Caco-2 (cell line): ENCODE measurements at regions not wholly inside any gene's neighbourhood (a gene's known extent, or its start where the extent isn't known, plus 50 kb on each side); places are given as distances from the start of the nearest gene placed in this dataset.

ENCODE experiments used
- BruUV-seq: library from RNA; stranded (reverse); fragments of 400-500 nt; replicated peaks from 2 replicates; lab custom pipeline; 2021; lab: Mats Ljungman, UMichigan
- CTCF ChIA-PET: fragments of 300-600 bp; sonication (Branson Sonifier 250); formaldehyde crosslinking; loops from one replicate; lab custom pipeline; 2022; ENCODE audit warnings: antibody characterized with exemption; lab: Charles Lee
- POLR2A ChIA-PET: fragments of 300-600 bp; sonication (Branson Sonifier 250); formaldehyde crosslinking; loops from one replicate; lab custom pipeline; 2022; ENCODE audit warnings: antibody characterized with exemption; lab: Charles Lee
- DNase-seq, 2 experiments: peaks; one replicate each; pipeline versions ENCODE4 v3.0.0 to v3.0.0-alpha.2; 2020 to 2022
- H3K27me3 ChIP-seq: replicated peaks from 2 replicates; pipeline ENCODE4 v1.6.0; 2011; ENCODE audit warnings: low read length; ENCODE audit not compliant: control insufficient read depth, insufficient read depth
- H3K36me3 ChIP-seq: 2 replicates; pipeline ENCODE4 v1.5.1; 2011; ENCODE audit warnings: low read length; ENCODE audit not compliant: control insufficient read depth, insufficient read depth
- H3K4me1 ChIP-seq: fragments of 250-450 bp; sonication (Bioruptor Pico); 2 replicates; pipeline ENCODE4 v1.5.1; 2020; ENCODE audit warnings: mild to moderate bottlenecking
- H3K4me3 ChIP-seq: 2 replicates; pipeline ENCODE4 v1.5.1; 2011; ENCODE audit warnings: low read depth, mild to moderate bottlenecking, control low read depth, low read length
- H3K9me3 ChIP-seq: fragments of 250-450 bp; sonication (Bioruptor Pico); 2 replicates; pipeline ENCODE4 v1.5.1; 2020; ENCODE audit warnings: mild to moderate bottlenecking, moderate library complexity
- H3K27ac Mint-ChIP-seq: one replicate; pipeline ENCODE4 v1.8.0; 2022; ENCODE audit warnings: mixed read lengths; ENCODE audit not compliant: unreplicated experiment
- H3K27me3 Mint-ChIP-seq: one replicate; pipeline ENCODE4 v1.8.0; 2022; ENCODE audit warnings: mixed read lengths; ENCODE audit not compliant: insufficient read depth, unreplicated experiment
- H3K36me3 Mint-ChIP-seq: one replicate; pipeline ENCODE4 v1.8.0; 2022; ENCODE audit warnings: mild to moderate bottlenecking, mixed read lengths; ENCODE audit not compliant: insufficient read depth, unreplicated experiment
- H3K4me1 Mint-ChIP-seq: one replicate; pipeline ENCODE4 v1.8.0; 2022; ENCODE audit warnings: low read depth, mixed read lengths; ENCODE audit not compliant: unreplicated experiment
- H3K4me3 Mint-ChIP-seq: one replicate; pipeline ENCODE4 v1.8.0; 2022; ENCODE audit warnings: mild to moderate bottlenecking, moderate library complexity, mixed read lengths; ENCODE audit not compliant: unreplicated experiment
- H3K9me3 Mint-ChIP-seq: one replicate; pipeline ENCODE4 v1.8.0; 2022; ENCODE audit warnings: mixed read lengths; ENCODE audit not compliant: unreplicated experiment
- intact Hi-C: fragments of 100-400 bp; cut with micrococcal nuclease; formaldehyde crosslinking; loops from one replicate; pipeline ENCODE4 v1.10.0; 2022; ENCODE audit not compliant: unreplicated experiment
- TF ChIP-seq, protein P1 (sequence below), 2 experiments: fragments of 200-600 bp in 1 of 2; IDR thresholded peaks; 1 replicate in 1 of 2; 2 replicates in 1 of 2; pipeline versions ENCODE4 v1.5.1 to v1.8.0; 2011 to 2022; ENCODE audit warnings: antibody characterized with exemption in 1 of 2, control low read depth in 1 of 2, inconsistent platforms in 1 of 2, low read depth in 1 of 2, low read length in 1 of 2, mild to moderate bottlenecking in 1 of 2, moderate library complexity in 1 of 2; ENCODE audit not compliant: insufficient read depth in 1 of 2, severe bottlenecking in 1 of 2, unreplicated experiment in 1 of 2

GRCh38 chr6:40896696-40897095, 142.3 kb downstream of the UNC5CL start:
- no peaks in the 10 kb centered on the region for H3K36me3 Mint-ChIP-seq
- intact Hi-C loops, result loop anchor here (5.0 kb wide), 2 partner anchors 101 to 184 kb away; no protein-coding TSS in a partner anchor
- DNase-seq, result no peak
- TF ChIP-seq, protein P1, sequence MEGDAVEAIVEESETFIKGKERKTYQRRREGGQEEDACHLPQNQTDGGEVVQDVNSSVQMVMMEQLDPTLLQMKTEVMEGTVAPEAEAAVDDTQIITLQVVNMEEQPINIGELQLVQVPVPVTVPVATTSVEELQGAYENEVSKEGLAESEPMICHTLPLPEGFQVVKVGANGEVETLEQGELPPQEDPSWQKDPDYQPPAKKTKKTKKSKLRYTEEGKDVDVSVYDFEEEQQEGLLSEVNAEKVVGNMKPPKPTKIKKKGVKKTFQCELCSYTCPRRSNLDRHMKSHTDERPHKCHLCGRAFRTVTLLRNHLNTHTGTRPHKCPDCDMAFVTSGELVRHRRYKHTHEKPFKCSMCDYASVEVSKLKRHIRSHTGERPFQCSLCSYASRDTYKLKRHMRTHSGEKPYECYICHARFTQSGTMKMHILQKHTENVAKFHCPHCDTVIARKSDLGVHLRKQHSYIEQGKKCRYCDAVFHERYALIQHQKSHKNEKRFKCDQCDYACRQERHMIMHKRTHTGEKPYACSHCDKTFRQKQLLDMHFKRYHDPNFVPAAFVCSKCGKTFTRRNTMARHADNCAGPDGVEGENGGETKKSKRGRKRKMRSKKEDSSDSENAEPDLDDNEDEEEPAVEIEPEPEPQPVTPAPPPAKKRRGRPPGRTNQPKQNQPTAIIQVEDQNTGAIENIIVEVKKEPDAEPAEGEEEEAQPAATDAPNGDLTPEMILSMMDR (IDR thresholded peaks at IDR 0.05; ENCODE audit: insufficient read depth in 1 of 2, low read depth in 1 of 2, low read length in 1 of 2, severe bottlenecking in 1 of 2, unreplicated experiment in 1 of 2), result no peak
- H3K27ac Mint-ChIP-seq, result peak overlapping the region; percentile 29
- BruUV-seq, result no TSS peak
- H3K9me3 Mint-ChIP-seq, result no peaks in the 10 kb centered on the region
- H3K27me3 ChIP-seq, result no peaks in the 10 kb centered on the region
- ChIA-PET POLR2A (no interaction called here), CTCF (interaction anchor here (0.9 to 2.2 kb wide), 4 partner anchors 9 to 179 kb away, joined by 3 to 6 read pairs (median 4); no protein-coding TSS in a partner anchor)
- H3K27me3 Mint-ChIP-seq, result no peaks in the 10 kb centered on the region
- H3K4me3 ChIP-seq, result no peak overlapping the region
- no peaks in the 10 kb centered on the region for H3K9me3 ChIP-seq
- H3K4me1 Mint-ChIP-seq, result peaks cover 27% of the 10 kb centered on the region
- peaks cover 37% of the 10 kb centered on the region for H3K4me1 ChIP-seq
- no peak overlapping the region for H3K4me3 Mint-ChIP-seq
- H3K36me3 ChIP-seq, result no peaks in the 10 kb centered on the region

- BruUV-seq, result no TSS peak
- Mint-ChIP-seq H3K27me3 (no peaks in the 10 kb centered on the region), H3K27ac (no peak overlapping the region), H3K36me3 (no peaks in the 10 kb centered on the region), H3K4me3 (no peak overlapping the region), H3K9me3 (no peaks in the 10 kb centered on the region), H3K4me1 (peaks cover 18% of the 10 kb centered on the region)
- H3K36me3 ChIP-seq, result no peaks in the 10 kb centered on the region
- POLR2A ChIA-PET, result no interaction called here
- H3K4me1 ChIP-seq, result peaks cover 22% of the 10 kb centered on the region
- H3K27me3 ChIP-seq, result no peaks in the 10 kb centered on the region
- intact Hi-C loops, result loop anchor here (1.0 to 5.0 kb wide), 7 partner anchors 102 to 287 kb away; partner anchors contain the start of gene UNC5CL
- no peaks in the 10 kb centered on the region for H3K9me3 ChIP-seq
- peak; percentile 77 to 79 for DNase-seq
- CTCF ChIA-PET, result interaction anchor here (1.2 to 2.3 kb wide), 5 partner anchors 17 to 287 kb away, joined by 3 to 6 read pairs (median 4); no protein-coding TSS in a partner anchor
- TF ChIP-seq, protein P1 (IDR thresholded peaks at IDR 0.05; ENCODE audit: insufficient read depth in 1 of 2, low read depth in 1 of 2, low read length in 1 of 2, severe bottlenecking in 1 of 2, unreplicated experiment in 1 of 2), result peak; percentile 65 to 79
- no peak overlapping the region for H3K4me3 ChIP-seq
These were observed 143.8 kb downstream of the UNC5CL start for GRCh38 chr6:40894962-40895799.

DNA sequence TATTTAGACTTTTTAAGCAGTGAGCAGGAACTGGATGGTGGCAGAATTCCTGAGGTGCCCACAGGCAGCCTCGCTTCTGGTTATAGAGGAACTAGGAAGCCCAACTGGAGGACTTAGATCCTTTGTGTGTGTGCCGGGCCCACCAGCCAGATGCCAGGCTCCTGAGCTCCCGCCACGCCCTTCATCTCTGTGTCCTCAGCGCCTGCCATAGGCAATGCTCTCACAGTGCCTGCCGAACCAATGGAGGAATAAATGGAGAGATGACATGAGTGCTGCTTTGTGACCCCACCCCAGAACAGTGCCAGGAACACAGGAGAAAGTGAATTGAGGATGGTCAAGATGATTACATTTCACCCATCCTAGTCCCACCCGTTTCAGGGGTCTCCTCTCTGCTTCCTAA, 146.0 kb downstream of the UNC5CL start:
- CTCF ChIA-PET, result interaction anchor here (1.2 kb wide), 1 partner anchor 19 kb away, joined by 3 read pairs; no protein-coding TSS in a partner anchor
- intact Hi-C loops, result no loop called here

More for the DNA sequence above, 146.0 kb downstream of the UNC5CL start:
- H3K27me3 Mint-ChIP-seq, result no peaks in the 10 kb centered on the region
- no peak overlapping the region for H3K4me3 Mint-ChIP-seq
- no peak overlapping the region for H3K4me3 ChIP-seq
- TF ChIP-seq, protein P1 (IDR thresholded peaks at IDR 0.05; ENCODE audit: insufficient read depth in 1 of 2, low read depth in 1 of 2, low read length in 1 of 2, severe bottlenecking in 1 of 2, unreplicated experiment in 1 of 2), result no peak
- no peak overlapping the region for H3K27ac Mint-ChIP-seq
- no peaks in the 10 kb centered on the region for H3K9me3 Mint-ChIP-seq
- BruUV-seq, result no TSS peak
- H3K4me1 ChIP-seq, result peaks cover 6% of the 10 kb centered on the region; the same call in 1 of the 2 replicates
- H3K4me1 Mint-ChIP-seq, result peaks cover 8% of the 10 kb centered on the region
- no peak for DNase-seq
- no peaks in the 10 kb centered on the region for H3K36me3 Mint-ChIP-seq
- H3K9me3 ChIP-seq, result no peaks in the 10 kb centered on the region
- H3K36me3 ChIP-seq, result no peaks in the 10 kb centered on the region
- no peaks in the 10 kb centered on the region for H3K27me3 ChIP-seq
- POLR2A ChIA-PET, result no interaction called here
